A673 (cell line): ENCODE measurements at regions not wholly inside any gene's neighbourhood (a gene's known extent, or its start where the extent isn't known, plus 50 kb on each side); places are given as distances from the start of the nearest gene placed in this dataset.

Source experiments
- CTCF ChIP-seq: fragments of 300-800, 200-600 bp; sonication (generic); conservative IDR thresholded peaks from 2 replicates; pipeline ENCODE4 v1.5.1; 2017; ENCODE audit warnings: low read depth, mild to moderate bottlenecking, antibody characterized with exemption, low read length, moderate library complexity, mixed read lengths
- EZH2 ChIP-seq: fragments of 200-600 bp; sonication (generic); IDR thresholded peaks from 2 replicates; pipeline ENCODE4 v1.6.1; 2017; ENCODE audit warnings: borderline replicate concordance, low read depth, mild to moderate bottlenecking, mixed read lengths, antibody characterized with exemption, low read length; ENCODE audit not compliant: poor library complexity, severe bottlenecking

DNA sequence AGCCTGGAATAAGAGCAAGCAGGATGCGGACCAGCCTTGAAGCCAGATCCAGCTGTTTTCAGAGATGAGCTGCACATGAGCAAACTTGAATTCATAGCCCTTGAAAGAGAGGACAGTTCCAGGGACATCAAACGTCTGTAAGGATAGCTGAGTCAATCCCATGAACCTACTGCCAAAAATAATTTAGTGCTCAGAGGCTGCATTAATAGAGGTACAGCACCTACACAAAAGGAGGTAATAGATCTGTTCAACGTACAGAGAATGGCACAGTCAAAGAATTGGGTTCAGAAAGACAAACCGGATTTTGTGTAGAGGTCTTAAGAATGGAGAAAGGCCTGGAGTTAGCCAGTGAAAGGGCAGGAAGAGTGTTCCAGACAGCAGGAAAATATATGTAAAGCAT lies 110.8 kb upstream of the ZC3H12A start:
- no peak for TF ChIP-seq CTCF
- no peak for TF ChIP-seq EZH2
